GM21737 (cell line): ENCODE measurements at regions not wholly inside any gene's neighbourhood (a gene's known extent, or its start where the extent isn't known, plus 50 kb on each side); places are given as distances from the start of the nearest gene placed in this dataset.
A peak's percentile ranks its signal among the peaks of the same experiment; 100 is the strongest.
"Not testable (repeated sequence)": the region's sequence is repeated elsewhere in the genome, so short reads cannot be mapped to it uniquely, and the experiment has no call there.

ENCODE experiments used
- ATAC-seq: cut with Tn5 transposase; IDR thresholded peaks from one replicate; pipeline ENCODE4 v1.9.1; 2021; ENCODE audit warnings: mild to moderate bottlenecking, moderate library complexity; ENCODE audit not compliant: unreplicated experiment

DNA sequence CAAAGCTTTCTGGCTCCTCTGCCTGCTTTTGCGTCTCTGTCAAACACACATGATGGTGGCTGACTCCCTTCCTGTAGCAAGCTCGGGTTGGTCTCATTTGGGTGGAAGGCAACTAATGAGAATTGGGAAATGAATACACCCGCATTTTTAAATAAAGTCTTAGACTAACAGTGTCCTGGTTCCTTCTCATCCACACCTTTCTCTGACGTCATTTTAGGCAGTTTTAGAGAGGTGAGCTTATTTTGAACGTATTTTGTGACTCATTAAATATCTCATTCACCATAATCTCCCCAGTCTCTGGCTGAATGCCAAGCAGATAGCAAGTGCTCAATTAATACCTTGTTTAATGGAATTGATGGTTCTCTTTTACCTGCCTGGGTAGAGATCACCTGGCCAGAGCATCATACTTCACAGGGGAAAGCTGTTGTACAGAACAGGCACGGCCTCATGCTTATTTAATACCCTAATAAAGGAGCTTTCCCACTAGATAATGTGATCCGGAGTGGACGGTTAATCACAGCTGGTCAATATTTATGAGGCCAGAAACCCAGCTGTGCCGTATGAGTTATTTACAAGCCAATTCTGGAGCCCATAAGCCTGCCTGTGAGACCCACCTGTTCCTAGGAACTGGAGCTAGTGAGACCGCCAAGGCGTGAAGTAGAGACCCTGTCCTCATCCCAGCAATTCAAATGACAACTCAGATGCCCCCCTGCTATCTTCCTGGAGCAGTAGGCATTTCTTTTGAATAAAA, 149.7 kb upstream of the PROK2 start:
- no peak for ATAC-seq

DNA sequence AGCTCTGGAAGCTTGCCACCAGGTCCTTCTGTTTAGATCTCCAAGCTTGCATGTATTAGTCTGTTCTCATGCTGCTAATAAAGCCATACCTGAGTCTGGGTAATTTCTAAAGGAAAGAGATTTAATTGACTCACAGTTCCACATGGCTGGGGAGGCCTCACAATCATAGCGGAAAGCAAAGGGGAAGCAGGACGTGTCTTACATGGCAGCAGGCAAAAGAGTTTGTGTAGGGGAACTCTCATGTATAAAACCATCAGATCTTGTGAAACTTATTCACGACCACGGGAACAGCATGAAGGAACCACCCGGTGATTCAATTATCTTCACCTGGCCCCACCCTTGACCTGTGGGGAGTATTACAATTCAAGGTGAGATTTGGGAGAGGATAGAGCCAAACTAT, 147.0 kb upstream of the PROK2 start:
- no peak for ATAC-seq

DNA sequence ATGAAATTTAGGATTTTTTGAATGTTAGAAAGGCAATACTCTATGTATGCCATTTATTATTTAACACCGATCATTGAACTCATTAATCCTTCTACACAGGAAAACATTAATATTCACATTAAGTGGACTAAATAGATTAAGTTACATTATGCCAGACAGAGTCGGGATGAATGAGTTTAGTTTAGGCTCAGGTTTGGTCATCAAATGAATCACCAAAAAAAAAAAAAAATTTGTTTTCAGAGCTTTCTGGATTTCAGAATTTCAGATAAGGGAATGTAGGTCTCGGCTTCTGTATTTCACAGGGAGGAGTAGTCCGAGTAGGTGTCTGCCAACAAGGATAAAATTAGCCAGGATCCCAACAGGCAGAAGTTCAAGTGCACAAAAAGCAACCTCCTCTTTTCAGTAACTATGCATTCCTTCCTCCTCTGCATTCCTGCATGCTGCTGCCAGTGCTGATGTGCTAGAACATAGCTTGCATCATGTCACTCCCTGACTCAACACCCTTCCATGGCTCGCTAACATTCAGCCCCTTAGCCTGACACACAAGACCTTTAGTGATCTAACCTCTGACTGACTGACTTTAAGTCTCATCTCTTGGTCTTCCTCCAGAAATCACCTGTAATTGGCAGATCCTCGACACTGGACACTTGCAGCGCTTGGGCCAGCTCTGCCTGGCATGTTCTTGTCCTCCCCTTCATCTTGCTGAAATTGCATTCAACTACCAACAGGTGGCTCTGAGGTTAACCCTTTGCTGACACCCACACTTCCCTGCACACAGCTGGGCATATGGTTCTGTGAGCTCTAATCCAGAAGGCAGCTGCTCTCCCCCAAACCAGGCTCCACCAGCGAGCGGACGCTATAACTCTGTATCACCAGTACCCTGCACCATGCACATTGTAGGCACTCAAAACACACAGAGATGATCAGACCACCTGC, 145.4 kb upstream of the PROK2 start:
- no peak for ATAC-seq

DNA sequence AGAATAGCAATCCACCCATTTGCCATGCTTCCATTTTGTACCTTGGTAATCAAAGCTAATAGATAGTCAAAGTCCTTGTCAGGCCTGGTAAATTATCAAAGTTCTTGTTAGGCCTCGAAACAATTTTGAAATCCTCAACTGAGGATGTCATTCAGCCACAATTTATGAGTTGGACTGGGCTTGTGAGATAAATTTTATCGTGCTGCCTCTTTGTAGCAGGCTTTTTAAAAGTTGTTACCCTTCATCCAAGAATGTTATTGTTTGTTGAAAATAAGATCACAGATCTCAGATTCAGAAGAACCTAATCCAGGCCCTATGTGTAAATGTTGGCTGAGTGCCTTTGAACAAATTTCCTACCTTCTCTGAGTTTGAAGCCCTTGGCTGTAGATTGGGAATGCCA, 143.3 kb upstream of the PROK2 start:
- no peak for ATAC-seq

DNA sequence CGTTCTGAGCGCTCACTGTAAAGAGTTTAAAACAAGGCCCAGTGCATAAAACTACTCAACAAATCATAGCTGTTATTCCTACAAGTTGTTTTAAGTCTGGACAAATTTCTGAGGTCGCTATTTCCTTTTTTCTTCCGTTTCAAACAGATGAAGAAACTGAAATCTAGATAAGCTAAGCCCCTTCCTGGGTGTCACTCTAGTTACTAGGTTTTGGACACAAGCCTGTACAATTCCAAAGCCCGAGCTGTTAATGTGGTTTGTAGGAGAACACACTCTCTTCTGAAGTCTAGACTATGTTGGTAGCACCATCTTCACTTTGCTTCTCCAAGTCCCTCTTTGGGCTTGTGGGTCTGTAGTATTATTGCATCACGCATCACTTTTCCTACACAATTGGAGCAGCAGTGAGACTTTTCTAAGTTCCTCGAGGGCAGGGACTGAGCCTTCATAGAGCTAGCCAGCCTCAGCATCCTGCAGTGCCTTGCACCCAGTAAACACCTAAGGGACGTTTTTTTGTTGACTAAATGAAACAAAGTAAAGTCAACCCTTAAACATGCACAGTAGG, 142.6 kb upstream of the PROK2 start:
- ATAC-seq = no peak

DNA sequence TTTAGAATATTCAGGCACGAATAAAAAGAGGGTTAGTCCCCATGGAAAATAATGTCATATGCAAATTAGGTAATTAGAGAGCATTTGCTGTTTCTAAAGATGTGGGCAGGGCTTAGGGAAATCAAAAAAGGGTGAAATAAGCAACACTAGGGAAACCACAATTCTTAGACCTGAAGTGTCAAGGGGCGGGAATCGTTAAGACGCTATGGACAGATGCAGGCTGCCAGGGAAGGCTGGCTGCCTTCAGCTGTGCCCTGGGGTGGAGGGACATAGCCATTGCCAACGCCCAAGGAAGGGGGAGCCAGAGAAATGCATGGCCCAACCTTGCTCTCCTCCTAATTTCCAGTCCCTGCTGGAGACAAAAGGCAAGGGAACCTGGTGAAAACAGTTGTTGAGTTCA, 141.7 kb upstream of the PROK2 start:
- no peak for ATAC-seq

DNA sequence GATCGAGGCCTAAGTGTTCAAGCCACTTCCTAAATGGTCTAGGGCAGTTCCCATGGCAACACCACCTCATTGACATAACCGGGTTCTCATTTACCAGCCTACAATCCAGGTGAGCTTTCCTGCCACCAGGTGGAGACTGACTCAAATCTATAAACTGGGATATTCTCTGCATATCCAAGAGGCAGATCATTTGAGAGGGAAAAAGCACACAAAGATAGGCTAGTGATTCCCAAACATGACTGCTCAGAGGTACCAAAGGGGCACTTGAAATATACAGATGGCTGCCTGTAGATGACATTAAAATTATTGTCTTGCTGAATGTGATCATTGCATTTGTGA, 141.3 kb upstream of the PROK2 start:
- no peak for ATAC-seq

DNA sequence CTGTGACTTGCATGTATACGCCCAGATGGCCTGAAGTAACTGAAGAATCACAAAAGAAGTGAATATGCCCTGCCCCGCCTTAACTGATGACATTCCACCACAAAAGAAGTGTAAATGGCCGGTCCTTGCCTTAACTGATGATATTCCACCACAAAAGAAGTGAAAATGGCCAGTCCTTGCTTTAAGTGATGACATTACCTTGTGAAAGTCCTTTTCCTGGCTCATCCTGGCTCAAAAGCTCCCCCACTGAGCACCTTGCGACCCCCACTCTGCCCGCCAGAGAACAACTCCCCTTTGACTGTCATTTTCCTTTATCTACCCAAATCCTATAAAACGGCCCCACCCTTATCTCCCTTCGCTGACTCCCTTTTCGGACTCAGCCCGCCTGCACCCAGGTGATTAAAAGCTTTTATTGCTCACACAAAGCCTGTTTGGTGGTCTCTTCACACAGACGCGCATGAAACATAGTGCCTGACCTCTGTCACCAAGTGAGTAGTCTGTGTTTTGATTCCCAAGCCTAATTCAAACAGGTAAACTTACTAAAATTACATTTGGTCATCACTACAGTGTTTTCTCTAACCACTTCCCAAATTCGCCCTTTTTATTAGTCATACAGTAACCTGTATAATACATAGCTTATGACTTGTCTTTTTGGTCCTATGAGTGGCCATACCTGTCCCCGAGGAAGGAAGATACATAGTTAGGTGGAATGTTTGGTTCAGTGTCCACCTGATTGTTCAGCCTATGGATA, 140.7 kb upstream of the PROK2 start:
- ATAC-seq = not testable (repeated sequence)

DNA sequence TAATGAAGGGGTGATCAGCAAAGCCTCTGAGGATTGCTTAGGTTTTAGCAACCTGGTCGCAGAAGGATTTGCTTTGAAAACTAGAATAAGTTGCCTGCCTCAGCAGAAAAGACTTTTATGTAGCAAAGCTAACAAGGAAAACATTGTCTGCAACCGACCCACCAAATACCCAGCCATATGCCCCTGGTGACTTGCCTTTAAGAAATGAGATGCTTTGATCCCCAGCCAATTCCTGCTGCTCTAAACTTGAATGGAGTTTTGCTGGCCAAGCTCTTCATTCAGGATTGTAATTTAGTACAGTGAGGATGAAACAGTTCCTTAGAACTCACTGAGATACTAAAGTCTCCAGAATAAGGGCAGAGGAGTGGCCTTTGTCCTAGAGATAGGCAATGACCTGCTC, 139.8 kb upstream of the PROK2 start:
- no peak for ATAC-seq

DNA sequence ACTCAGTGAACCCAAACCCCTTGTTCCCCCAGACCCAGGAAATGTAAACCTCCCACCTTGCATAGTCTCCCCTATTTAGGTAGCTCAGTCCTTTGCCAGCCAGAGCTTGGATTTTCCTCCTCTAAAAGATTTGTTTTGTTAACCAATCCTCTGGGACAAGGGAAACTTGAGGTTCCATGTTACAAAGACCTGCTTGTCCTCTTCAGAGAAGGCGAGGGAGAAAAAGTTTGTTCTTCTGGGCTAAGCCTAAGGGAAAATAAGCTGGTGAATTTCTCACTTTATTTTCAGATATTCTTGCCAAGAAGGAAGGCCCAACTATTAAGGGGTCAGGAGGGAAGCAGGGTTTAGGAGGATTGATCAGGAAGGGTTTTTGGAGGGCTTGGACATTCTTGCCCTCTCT, 136.1 kb upstream of the PROK2 start:
- no peak for ATAC-seq

DNA sequence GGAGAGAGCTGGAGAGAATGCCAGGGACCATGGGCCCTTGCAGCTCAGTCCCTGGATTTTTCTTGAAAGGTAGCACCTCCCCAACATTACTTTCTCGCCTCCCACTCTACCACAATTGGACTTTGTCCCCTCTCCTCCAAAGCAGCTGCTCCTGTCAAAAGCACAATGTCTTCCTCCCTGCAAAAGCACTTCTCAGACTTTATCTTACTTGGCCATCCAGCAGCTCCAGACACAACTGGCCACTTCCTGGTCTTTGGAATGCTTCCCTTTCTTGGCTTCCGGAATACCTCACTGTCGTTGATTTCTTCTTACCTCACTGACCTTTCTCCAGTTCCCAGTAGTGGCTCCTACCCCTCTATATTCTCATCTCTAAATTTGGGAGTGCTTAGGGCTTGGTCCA, 134.6 kb upstream of the PROK2 start:
- no peak for ATAC-seq

DNA sequence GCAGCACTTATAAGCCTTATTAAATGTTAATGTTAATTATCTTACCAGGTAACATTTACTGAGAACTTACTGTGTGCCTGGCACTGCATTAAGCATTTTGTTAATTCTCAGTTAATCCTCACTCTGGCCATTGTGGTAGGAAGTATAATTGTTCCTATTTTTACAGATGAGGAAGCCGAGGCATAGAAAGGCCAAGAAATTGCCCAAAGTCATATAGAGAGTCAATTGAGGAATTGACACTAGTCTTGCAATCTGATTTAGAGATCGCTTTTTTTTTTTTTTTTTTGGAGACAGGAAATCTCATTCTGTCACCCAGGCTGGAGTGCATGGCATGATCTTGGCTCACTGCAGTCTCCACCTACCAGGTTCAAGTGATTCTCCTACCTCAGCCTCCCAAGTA, 132.6 kb upstream of the PROK2 start:
- ATAC-seq = no peak

DNA sequence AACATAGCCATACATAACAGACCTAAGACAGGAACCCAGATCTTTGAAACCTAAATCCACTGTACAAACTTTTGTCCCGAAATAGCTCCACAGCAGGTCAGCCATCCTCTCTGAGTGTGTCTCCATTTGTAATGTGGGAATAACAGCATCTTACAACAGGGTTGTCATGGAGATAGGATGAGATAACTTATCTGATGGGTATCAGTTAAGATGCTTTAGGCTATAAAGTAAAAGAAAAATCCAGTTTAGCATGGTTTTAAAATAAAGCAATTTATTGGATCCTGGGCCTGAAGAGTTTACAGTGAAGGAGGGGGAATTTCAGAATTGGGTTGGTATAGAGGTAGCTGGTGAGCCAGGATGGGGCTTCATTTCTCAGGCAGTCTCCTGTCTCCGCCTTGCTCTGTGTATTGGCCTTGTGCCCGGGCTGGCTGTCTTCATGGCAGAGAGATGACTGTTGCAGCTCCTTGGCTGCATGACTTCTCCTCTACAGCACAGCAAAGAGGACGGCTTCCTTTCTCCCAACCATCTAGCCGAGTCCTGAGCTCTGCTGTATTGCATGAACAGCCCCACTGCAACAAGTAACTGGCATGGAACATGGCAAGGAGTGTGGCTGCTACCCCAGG, 131.9 kb upstream of the PROK2 start:
- no peak for ATAC-seq

DNA sequence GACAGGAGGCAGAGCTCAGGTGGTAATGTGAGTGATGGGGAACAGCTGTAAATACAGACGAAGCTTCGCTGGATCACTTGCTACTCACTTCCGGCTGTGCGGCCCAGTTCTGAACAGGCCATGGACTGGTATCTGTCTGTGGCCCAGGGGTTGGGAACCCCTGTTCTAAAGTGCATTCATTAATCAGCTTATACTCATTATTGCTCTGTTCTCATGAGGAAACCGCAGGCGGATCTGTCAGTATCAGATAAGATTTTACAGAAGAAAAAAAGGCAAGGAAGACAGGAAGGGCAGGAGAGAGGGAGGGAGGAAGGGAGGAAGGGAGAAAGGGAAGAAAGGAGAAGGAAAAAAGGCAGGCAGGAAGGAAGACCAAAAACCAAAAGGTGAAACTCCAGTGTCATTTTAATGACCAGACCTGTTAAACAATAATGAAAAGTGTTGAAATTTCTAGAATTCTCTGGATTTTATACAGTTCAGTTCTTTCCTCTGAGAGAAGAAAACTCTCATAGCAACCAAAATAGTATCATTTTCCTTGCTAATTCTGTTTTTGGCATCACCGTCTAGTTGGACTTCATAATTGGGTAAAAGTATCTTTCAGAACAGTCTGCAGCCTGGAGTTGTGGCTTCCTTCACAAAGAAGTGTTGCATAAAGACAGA, 128.0 kb upstream of the PROK2 start:
- no peak for ATAC-seq

DNA sequence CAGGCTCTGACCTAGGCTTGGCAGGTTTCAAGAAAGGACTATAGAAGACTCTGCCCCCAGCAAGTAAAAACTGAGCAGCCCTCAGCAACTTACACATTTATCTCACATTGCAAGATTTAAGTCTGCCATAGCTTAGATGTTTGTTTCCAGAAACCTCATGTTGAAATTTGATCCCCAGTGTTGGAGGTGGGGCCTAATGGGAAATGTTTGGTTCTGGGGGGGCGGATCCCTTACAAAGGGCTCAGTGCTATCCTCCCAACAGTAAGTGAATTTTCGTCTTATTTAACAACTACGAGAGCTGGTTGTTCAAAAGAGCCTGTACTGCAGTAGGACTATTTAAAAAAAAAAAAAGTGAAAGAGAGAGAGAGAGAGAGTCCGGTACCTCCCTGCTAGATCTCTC, 125.2 kb upstream of the PROK2 start:
- ATAC-seq = no peak

DNA sequence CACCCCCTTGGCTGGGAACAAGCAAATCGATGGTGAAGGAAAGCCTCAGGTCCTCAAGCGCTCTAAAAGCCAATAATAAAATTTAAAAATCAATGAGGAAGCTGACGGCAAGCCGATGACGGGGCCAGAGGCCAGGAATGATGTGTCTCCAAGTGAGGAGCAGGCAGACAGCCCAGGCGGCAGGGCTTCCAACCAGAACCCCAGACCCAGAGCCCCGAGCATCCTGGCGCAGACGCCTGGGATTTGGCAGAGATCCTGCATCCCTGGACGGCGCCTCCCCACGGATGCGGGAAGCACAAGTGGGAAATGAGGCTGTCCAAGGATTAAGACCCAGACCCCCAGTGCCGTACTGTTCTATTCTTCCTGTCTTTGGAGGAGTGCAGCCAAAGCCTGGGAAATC, 123.0 kb upstream of the PROK2 start:
- ATAC-seq = no peak

DNA sequence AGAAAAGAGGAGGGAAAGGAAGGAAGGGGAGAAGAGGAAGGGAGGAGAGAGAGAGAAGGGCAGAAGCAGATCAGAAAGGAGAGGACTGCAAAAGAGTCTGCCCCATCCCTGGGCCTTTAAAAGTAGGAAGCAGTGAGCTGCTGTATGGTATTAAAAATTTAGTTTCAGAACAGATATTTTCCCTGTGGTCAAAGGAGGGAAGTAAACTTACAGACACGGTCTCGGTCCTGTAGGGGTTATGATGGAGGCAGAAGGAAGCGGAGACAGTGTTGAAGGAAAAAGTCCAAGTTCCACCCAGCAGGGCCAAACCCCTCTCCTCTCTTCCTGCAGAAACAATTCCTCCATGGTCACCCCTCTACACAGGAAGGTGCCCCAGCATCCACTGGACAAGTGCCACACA, 122.0 kb upstream of the PROK2 start:
- no peak for ATAC-seq

DNA sequence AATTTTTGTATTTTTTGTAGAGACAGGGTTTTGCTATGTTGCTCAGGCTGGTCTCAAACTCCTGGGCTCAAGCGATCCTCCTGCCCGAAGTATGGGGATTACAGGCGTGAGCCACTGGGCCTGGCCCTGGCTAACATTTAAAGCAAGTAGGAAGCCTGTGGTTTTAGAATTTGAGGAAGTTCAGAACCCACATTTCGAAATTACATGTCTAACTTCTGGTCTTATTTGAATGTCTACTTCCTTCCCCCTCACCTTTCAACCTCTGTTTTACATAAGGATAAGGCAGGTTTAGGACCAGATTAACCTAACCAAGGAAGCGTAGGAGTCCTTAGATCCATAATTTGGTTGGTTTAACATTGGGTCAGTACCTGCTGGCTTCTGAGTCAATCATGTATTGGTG, 120.5 kb upstream of the PROK2 start:
- ATAC-seq = peak; percentile 77

DNA sequence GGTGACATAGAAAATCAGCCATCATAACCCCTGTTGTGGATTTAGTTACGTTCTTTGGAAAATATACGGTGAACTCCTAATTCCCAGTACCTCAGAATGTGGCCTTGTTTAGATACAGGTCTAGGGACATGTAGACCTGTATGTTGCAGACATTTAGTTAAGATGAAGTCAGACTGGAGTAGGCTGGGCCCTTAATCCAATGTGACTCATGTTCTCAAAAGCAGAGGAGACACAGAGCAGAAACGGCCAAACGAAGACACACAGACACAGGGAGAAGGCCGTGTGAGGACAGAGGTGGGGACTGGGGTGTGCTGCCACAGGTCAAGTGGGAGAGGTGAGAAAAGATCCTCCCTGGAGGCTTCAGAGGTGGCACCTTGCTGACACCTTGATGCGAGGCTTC, 119.0 kb upstream of the PROK2 start:
- no peak for ATAC-seq

DNA sequence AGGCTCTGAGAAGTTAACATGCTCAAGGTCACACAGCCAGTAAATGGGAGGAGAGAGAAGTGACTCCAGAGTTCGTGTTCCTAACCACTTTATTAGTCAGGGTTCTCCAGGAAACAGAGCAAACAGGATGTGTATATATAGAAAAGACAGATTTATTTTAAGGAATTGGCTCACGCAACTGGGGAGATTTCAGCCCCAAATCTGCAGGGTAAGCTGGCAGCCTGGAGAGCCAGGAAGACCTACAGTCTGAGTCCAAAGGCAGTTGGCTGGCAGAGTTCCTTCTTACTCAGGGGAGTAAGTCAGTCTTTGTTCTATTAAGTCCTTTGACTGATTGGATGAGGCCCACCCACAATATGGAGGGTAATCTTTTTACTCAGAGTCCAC, 118.2 kb upstream of the PROK2 start:
- no peak for ATAC-seq
